HG03575 (cell line): ENCODE measurements at regions not wholly inside any gene's neighbourhood (a gene's known extent, or its start where the extent isn't known, plus 50 kb on each side); places are given as distances from the start of the nearest gene placed in this dataset.
"Not testable (repeated sequence)": the region's sequence is repeated elsewhere in the genome, so short reads cannot be mapped to it uniquely, and the experiment has no call there.

Experiments used
- ATAC-seq: cut with Tn5 transposase; IDR thresholded peaks from one replicate; pipeline ENCODE4 v1.9.1; 2021; ENCODE audit not compliant: unreplicated experiment, insufficient number of reproducible peaks, low FRiP score; ENCODE audit errors: extremely low read depth

GRCh38 chr4:101730291-101731117, 60.0 kb upstream of the BANK1 start:
- ATAC-seq: no peak

GRCh38 chr4:101727238-101727637, 63.3 kb upstream of the BANK1 start:
- no peak for ATAC-seq

GRCh38 chr4:101724093-101724492, 66.4 kb upstream of the BANK1 start:
- ATAC-seq: no peak

GRCh38 chr4:101718810-101719209, 71.7 kb upstream of the BANK1 start:
- ATAC-seq: no peak

GRCh38 chr4:101711590-101712260, 78.8 kb upstream of the BANK1 start:
- ATAC-seq: no peak

GRCh38 chr4:101710806-101711205, 79.7 kb upstream of the BANK1 start:
- ATAC-seq: no peak

GRCh38 chr4:101708293-101709039, 82.1 kb upstream of the BANK1 start:
- no peak for ATAC-seq

- no peak for ATAC-seq
These were observed 82.9 kb upstream of the BANK1 start for GRCh38 chr4:101707596-101707995.

GRCh38 chr4:101706535-101707057, 83.9 kb upstream of the BANK1 start:
- ATAC-seq: no peak

GRCh38 chr4:101701551-101701950, 89.0 kb upstream of the BANK1 start:
- no peak for ATAC-seq

GRCh38 chr4:101699441-101700124, 90.9 kb upstream of the BANK1 start:
- ATAC-seq: no peak

GRCh38 chr4:101697266-101697665, 93.3 kb upstream of the BANK1 start:
- no peak for ATAC-seq

GRCh38 chr4:101696276-101697010, 94.1 kb upstream of the BANK1 start:
- no peak for ATAC-seq

GRCh38 chr4:101695176-101695575, 95.4 kb upstream of the BANK1 start:
- no peak for ATAC-seq

- ATAC-seq: not testable (repeated sequence)
These were observed 96.1 kb upstream of the BANK1 start for GRCh38 chr4:101694403-101694802.

- ATAC-seq: no peak
These were observed 96.6 kb upstream of the BANK1 start for GRCh38 chr4:101693842-101694398.

GRCh38 chr4:101689220-101689619, 101.3 kb upstream of the BANK1 start:
- no peak for ATAC-seq

GRCh38 chr4:101685126-101685525, 105.4 kb upstream of the BANK1 start:
- ATAC-seq: no peak
